PC-9 (cell line): ENCODE measurements at regions not wholly inside any gene's neighbourhood (a gene's known extent, or its start where the extent isn't known, plus 50 kb on each side); places are given as distances from the start of the nearest gene placed in this dataset.

Experiments
- CTCF ChIP-seq: fragments of 200-600 bp; sonication (generic); conservative IDR thresholded peaks from 2 replicates; pipeline ENCODE4 v1.6.1; 2017; ENCODE audit warnings: mixed run types, antibody characterized with exemption, mild to moderate bottlenecking, moderate library complexity
- EZH2 ChIP-seq: fragments of 200-600 bp; sonication (generic); IDR thresholded peaks from 2 replicates; pipeline ENCODE4 v1.8.0; 2017; ENCODE audit warnings: antibody characterized with exemption, low read depth

DNA sequence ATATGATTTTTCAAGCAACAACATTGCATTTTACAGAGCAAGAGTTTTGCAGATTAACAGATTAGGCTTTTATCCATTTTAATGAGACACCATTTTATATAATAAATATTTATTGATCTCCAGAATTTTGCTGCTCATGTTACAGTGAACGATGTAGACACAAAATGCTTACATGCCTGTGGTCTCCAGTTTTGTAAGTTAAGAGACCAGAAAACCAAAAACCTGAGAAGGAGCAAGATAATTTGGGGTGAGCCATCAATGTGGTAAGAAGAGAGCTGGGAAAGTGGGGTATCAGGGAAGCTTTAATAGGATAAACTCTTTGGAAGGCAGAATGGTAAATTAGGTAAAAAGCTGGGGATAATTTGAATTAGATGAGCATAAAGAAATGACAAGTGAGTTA is 2100.5 kb upstream of the PCDH20 start:
- TF ChIP-seq CTCF: no peak
- no peak for TF ChIP-seq EZH2
